ENCODE measurements at regions not wholly inside any gene's neighbourhood (a gene's known extent, or its start where the extent isn't known, plus 50 kb on each side); places are given as distances from the start of the nearest gene placed in this dataset.

GRCh38 chr13:61013796-61014195, 401.9 kb downstream of the PCDH20 start:
- peaks cover 2 to 7% of the 10 kb centered on the region in 2 donors for H3K9me3 ChIP-seq (replicated peaks in 1 of 2; ENCODE audit: control insufficient read depth in 1 of 2, insufficient read depth in 1 of 2, low read length in 2 of 2)
- Mint-ChIP-seq H3K4me3 (no peak overlapping the region), H3K27me3 (ENCODE audit: low read depth in 3 of 3) (no peaks in the 10 kb centered on the region), H3K27ac (no peak overlapping the region), H3K4me1 (no peaks in the 10 kb centered on the region), H3K9me3 (peaks cover 0 to 7% (median 4%) of the 10 kb centered on the region in 7 donors), H3K36me3 (no peaks in the 10 kb centered on the region)
- H3K9ac ChIP-seq (ENCODE audit: insufficient read depth, low read length, poor library complexity, severe bottlenecking) = no peak overlapping the region
- no peak overlapping the region for H3K27ac ChIP-seq (ENCODE audit: low read depth in 1 of 2, low read length in 2 of 2)
- no peaks in the 10 kb centered on the region for H3K36me3 ChIP-seq (replicated peaks in 1 of 2; ENCODE audit: control insufficient read depth in 1 of 2, insufficient read depth in 2 of 2, low read length in 2 of 2)
- no peak for DNase-seq
- 67% methylated on average over 1 of the region's 2 CpGs for WGBS (ENCODE audit: insufficient coverage)
- H3K4me3 ChIP-seq (replicated peaks in 1 of 3; ENCODE audit: low read depth in 2 of 3, low read length in 3 of 3) = no peak overlapping the region
- H3K27me3 ChIP-seq (ENCODE audit: control insufficient read depth in 2 of 2, insufficient read depth in 2 of 2, low read length in 2 of 2) = no peaks in the 10 kb centered on the region
- intact Hi-C loops (cut with micrococcal nuclease) = no loop called here
- H3K4me1 ChIP-seq (ENCODE audit: control insufficient read depth in 1 of 2, insufficient read depth in 2 of 2, low read length in 2 of 2) = no peaks in the 10 kb centered on the region
- H4K20me1 ChIP-seq (ENCODE audit: insufficient read depth, low read length) = no peaks in the 10 kb centered on the region
- H3K79me2 ChIP-seq (ENCODE audit: insufficient read depth, low read length) = no peaks in the 10 kb centered on the region
- TF ChIP-seq, protein P1, sequence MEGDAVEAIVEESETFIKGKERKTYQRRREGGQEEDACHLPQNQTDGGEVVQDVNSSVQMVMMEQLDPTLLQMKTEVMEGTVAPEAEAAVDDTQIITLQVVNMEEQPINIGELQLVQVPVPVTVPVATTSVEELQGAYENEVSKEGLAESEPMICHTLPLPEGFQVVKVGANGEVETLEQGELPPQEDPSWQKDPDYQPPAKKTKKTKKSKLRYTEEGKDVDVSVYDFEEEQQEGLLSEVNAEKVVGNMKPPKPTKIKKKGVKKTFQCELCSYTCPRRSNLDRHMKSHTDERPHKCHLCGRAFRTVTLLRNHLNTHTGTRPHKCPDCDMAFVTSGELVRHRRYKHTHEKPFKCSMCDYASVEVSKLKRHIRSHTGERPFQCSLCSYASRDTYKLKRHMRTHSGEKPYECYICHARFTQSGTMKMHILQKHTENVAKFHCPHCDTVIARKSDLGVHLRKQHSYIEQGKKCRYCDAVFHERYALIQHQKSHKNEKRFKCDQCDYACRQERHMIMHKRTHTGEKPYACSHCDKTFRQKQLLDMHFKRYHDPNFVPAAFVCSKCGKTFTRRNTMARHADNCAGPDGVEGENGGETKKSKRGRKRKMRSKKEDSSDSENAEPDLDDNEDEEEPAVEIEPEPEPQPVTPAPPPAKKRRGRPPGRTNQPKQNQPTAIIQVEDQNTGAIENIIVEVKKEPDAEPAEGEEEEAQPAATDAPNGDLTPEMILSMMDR (IDR thresholded peaks at IDR 0.05) = no peak
- H3K4me2 ChIP-seq (replicated peaks; ENCODE audit: extremely low read depth, low read length, poor library complexity, severe bottlenecking) = no peak overlapping the region
- no peak overlapping the region for H2AFZ ChIP-seq (ENCODE audit: insufficient read depth, low read depth, low read length, poor library complexity, severe bottlenecking)

DNA sequence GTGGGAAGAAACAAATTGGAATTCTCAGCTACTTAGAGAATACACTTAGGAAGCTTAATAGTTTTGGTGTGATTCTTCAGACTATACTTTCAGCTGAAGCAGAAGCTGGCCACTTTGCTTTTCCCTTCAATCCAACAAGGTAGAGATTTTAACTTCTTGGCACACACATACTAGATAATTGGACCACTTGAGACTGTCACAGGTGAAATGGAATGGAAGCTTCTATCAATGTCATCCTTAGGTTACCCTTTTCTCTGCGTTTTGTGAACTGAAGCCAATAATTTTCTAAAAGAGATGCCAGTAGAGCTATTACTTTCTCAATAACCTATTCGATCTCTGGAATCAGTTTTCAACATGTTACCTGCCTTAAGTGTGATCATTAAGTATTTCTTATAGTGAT, 405.3 kb downstream of the PCDH20 start:
- no peaks in the 10 kb centered on the region for H3K4me1 Mint-ChIP-seq
- H3K9me3 ChIP-seq (replicated peaks in 1 of 2; ENCODE audit: control insufficient read depth in 1 of 2, insufficient read depth in 1 of 2, low read length in 2 of 2) = peaks cover 18 to 23% of the 10 kb centered on the region in 2 donors
- no peak overlapping the region for H3K4me2 ChIP-seq (replicated peaks; ENCODE audit: extremely low read depth, low read length, poor library complexity, severe bottlenecking)
- peaks cover 13 to 23% (median 18%) of the 10 kb centered on the region in 7 donors for H3K9me3 Mint-ChIP-seq
- H3K27me3 ChIP-seq (ENCODE audit: control insufficient read depth in 2 of 2, insufficient read depth in 2 of 2, low read length in 2 of 2) = no peaks in the 10 kb centered on the region
- H3K4me1 ChIP-seq (ENCODE audit: control insufficient read depth in 1 of 2, insufficient read depth in 2 of 2, low read length in 2 of 2) = no peaks in the 10 kb centered on the region
- WGBS (ENCODE audit: insufficient coverage) = no CpG with 5 or more reads among the region's 2 CpGs
- H2AFZ ChIP-seq (ENCODE audit: insufficient read depth, low read depth, low read length, poor library complexity, severe bottlenecking) = no peak overlapping the region
- H3K4me3 ChIP-seq (replicated peaks in 1 of 3; ENCODE audit: low read depth in 2 of 3, low read length in 3 of 3) = no peak overlapping the region
- H3K79me2 ChIP-seq (ENCODE audit: insufficient read depth, low read length) = no peaks in the 10 kb centered on the region
- no peaks in the 10 kb centered on the region for H3K27me3 Mint-ChIP-seq (ENCODE audit: low read depth in 3 of 3)
- H3K9ac ChIP-seq (ENCODE audit: insufficient read depth, low read length, poor library complexity, severe bottlenecking) = no peak overlapping the region
- H3K4me3 Mint-ChIP-seq = no peak overlapping the region
- no peak overlapping the region for H3K27ac Mint-ChIP-seq
- H3K36me3 Mint-ChIP-seq = no peaks in the 10 kb centered on the region
- no peaks in the 10 kb centered on the region for H4K20me1 ChIP-seq (ENCODE audit: insufficient read depth, low read length)
- TF ChIP-seq, protein P1 (IDR thresholded peaks at IDR 0.05) = no peak
- no peak overlapping the region for H3K27ac ChIP-seq (ENCODE audit: low read depth in 1 of 2, low read length in 2 of 2)
- no peaks in the 10 kb centered on the region for H3K36me3 ChIP-seq (replicated peaks in 1 of 2; ENCODE audit: control insufficient read depth in 1 of 2, insufficient read depth in 2 of 2, low read length in 2 of 2)
- DNase-seq = no peak
- intact Hi-C loops (cut with micrococcal nuclease) = no loop called here

Data from CD14-positive monocyte (primary cell).